ENCODE measurements at regions not wholly inside any gene's neighbourhood (a gene's known extent, or its start where the extent isn't known, plus 50 kb on each side); places are given as distances from the start of the nearest gene placed in this dataset.

DNA sequence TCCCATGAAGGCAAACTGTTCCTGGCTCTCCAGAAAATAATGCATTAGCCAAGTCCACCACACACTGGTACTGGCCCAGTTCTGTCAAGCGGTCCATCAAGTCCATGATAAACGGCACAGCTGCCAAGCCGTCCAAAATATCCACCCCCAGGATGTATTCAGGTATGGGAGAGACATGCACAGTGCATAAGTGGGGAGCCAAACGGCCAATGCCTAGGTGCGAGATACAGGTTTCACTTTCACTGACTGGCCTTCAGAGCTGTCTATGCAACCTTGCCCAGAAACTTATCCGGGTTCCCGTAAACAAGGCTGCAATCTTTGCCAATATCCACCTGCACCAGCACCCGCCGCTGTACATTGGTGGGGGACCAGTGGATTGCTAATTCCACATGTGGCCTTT is 795.8 kb downstream of the EFNA5 start:
- no peaks in the 10 kb centered on the region for H3K9me2 ChIP-seq (ENCODE audit: insufficient read depth)
- no TSS peak for BruUV-seq (replicated peaks)
- TF ChIP-seq ZFX (IDR thresholded peaks at IDR 0.05) (no peak), CEBPB (IDR thresholded peaks at IDR 0.05; ENCODE audit: low read depth) (no peak), SIN3A (IDR thresholded peaks at IDR 0.05; ENCODE audit: low read depth) (no peak), SRF (IDR thresholded peaks at IDR 0.05; ENCODE audit: low read depth) (no peak), POLR2A (IDR thresholded peaks at IDR 0.05; ENCODE audit: borderline replicate concordance, extremely low read depth, insufficient read depth, insufficient read length) (no peak), FOSL1 (IDR thresholded peaks at IDR 0.05; ENCODE audit: low read depth) (no peak), YY1 (IDR thresholded peaks at IDR 0.05; ENCODE audit: extremely low read depth, insufficient replicate concordance, low read depth, low read length) (no peak), EZH2 (IDR thresholded peaks at IDR 0.05) (no peak)
- TF ChIP-seq, protein P1, sequence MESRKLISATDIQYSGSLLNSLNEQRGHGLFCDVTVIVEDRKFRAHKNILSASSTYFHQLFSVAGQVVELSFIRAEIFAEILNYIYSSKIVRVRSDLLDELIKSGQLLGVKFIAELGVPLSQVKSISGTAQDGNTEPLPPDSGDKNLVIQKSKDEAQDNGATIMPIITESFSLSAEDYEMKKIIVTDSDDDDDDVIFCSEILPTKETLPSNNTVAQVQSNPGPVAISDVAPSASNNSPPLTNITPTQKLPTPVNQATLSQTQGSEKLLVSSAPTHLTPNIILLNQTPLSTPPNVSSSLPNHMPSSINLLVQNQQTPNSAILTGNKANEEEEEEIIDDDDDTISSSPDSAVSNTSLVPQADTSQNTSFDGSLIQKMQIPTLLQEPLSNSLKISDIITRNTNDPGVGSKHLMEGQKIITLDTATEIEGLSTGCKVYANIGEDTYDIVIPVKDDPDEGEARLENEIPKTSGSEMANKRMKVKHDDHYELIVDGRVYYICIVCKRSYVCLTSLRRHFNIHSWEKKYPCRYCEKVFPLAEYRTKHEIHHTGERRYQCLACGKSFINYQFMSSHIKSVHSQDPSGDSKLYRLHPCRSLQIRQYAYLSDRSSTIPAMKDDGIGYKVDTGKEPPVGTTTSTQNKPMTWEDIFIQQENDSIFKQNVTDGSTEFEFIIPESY (IDR thresholded peaks at IDR 0.05; ENCODE audit: extremely low read depth, insufficient replicate concordance, low read length) = no peak
- TF ChIP-seq, protein P2, sequence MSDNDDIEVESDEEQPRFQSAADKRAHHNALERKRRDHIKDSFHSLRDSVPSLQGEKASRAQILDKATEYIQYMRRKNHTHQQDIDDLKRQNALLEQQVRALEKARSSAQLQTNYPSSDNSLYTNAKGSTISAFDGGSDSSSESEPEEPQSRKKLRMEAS (IDR thresholded peaks at IDR 0.05) = no peak
- H2AFZ ChIP-seq (ENCODE audit: low read depth, low read length, poor library complexity, severe bottlenecking) = no peak overlapping the region
- no peaks in the 10 kb centered on the region for H3K36me3 ChIP-seq (ENCODE audit: control insufficient read depth in 1 of 2, insufficient read depth in 2 of 2, low read length in 2 of 2)
- no peak overlapping the region for H3K9ac ChIP-seq (ENCODE audit: low read length)
- POLR2A ChIA-PET = no interaction called here
- DNase-seq (ENCODE audit: low read depth, low spot score) (no peak), ATAC-seq (no peak)
- no peaks in the 10 kb centered on the region for H3K27me3 ChIP-seq (ENCODE audit: insufficient read depth, low read length)
- no peaks in the 10 kb centered on the region for H3K4me1 ChIP-seq (ENCODE audit: control insufficient read depth in 1 of 2, insufficient read depth in 2 of 2, low read length in 2 of 2)
- RAD21 ChIA-PET (ENCODE audit: low non-redundant PET in 1 of 2, low total read pairs in 2 of 2, uncharacterized antibody in 2 of 2, unreplicated experiment in 2 of 2) = no interaction called here
- H3K4me3 ChIP-seq (replicated peaks in 1 of 2; ENCODE audit: low read depth in 1 of 2, low read length in 2 of 2) = no peak overlapping the region
- H3K9me3 ChIP-seq (ENCODE audit: control insufficient read depth in 1 of 2, insufficient read depth in 1 of 2, low read depth in 1 of 2, low read length in 2 of 2) = peaks cover 3 to 5% of the 10 kb centered on the region in 2 experiments; a peak in 1 of 4 replicates
- H3K4me2 ChIP-seq (ENCODE audit: low read length) = no peak overlapping the region
- intact Hi-C loops (cut with micrococcal nuclease) = no loop called here
- CTCF ChIA-PET = no interaction called here
- no peak overlapping the region for H3K27ac ChIP-seq (ENCODE audit: low read depth, low read length)
- no peaks in the 10 kb centered on the region for H3K79me2 ChIP-seq (ENCODE audit: insufficient read depth, low read length)
- H4K20me1 ChIP-seq (ENCODE audit: insufficient read depth) = no peaks in the 10 kb centered on the region

GRCh38 chr5:106874531-106874930 is 796.2 kb downstream of the EFNA5 start:
- CTCF ChIA-PET = no interaction called here
- TF ChIP-seq RAD21 (IDR thresholded peaks at IDR 0.05; ENCODE audit: low read depth) = no peak
- TF ChIP-seq FOSL1 (IDR thresholded peaks at IDR 0.05; ENCODE audit: low read depth) = no peak
- no peak for TF ChIP-seq POLR2AphosphoS5 (IDR thresholded peaks at IDR 0.05; ENCODE audit: low read depth, low read length)
- TF ChIP-seq, protein P1 (IDR thresholded peaks at IDR 0.05; ENCODE audit: extremely low read depth, insufficient replicate concordance, low read length) = no peak
- TF ChIP-seq ZNF274 (IDR thresholded peaks at IDR 0.05; ENCODE audit: low read depth, low read length) = no peak
- TF ChIP-seq CEBPB (IDR thresholded peaks at IDR 0.05; ENCODE audit: low read depth) = no peak
- no peak for TF ChIP-seq SRF (IDR thresholded peaks at IDR 0.05; ENCODE audit: low read depth)
- no peak for TF ChIP-seq ZFX (IDR thresholded peaks at IDR 0.05)
- TF ChIP-seq SIN3A (IDR thresholded peaks at IDR 0.05; ENCODE audit: low read depth) = no peak
- Histone ChIP-seq H3K27ac (ENCODE audit: low read depth, low read length) (no peak overlapping the region), H4K20me1 (ENCODE audit: insufficient read depth) (no peaks in the 10 kb centered on the region), H3K27me3 (ENCODE audit: insufficient read depth, low read length) (no peaks in the 10 kb centered on the region), H3K9me2 (ENCODE audit: insufficient read depth) (no peaks in the 10 kb centered on the region), H3K9me3 (ENCODE audit: control insufficient read depth in 1 of 2, insufficient read depth in 1 of 2, low read depth in 1 of 2, low read length in 2 of 2) (peaks cover 3 to 5% of the 10 kb centered on the region in 2 experiments; a peak in 1 of 4 replicates), H3K9ac (ENCODE audit: low read length) (no peak overlapping the region), H3K4me1 (ENCODE audit: control insufficient read depth in 1 of 2, insufficient read depth in 2 of 2, low read length in 2 of 2) (no peaks in the 10 kb centered on the region), H2AFZ (ENCODE audit: low read depth, low read length, poor library complexity, severe bottlenecking) (no peak overlapping the region), H3K36me3 (ENCODE audit: control insufficient read depth in 1 of 2, insufficient read depth in 2 of 2, low read length in 2 of 2) (no peaks in the 10 kb centered on the region), H3K4me2 (ENCODE audit: low read length) (no peak overlapping the region), H3K79me2 (ENCODE audit: insufficient read depth, low read length) (no peaks in the 10 kb centered on the region), H3K4me3 (replicated peaks in 1 of 2; ENCODE audit: low read depth in 1 of 2, low read length in 2 of 2) (no peak overlapping the region)
- POLR2A ChIA-PET = no interaction called here
- DNase-seq (ENCODE audit: low read depth, low spot score) (no peak), ATAC-seq (no peak)
- BruUV-seq (replicated peaks) = no TSS peak
- intact Hi-C loops (cut with micrococcal nuclease) = no loop called here
- RAD21 ChIA-PET (ENCODE audit: low non-redundant PET in 1 of 2, low total read pairs in 2 of 2, uncharacterized antibody in 2 of 2, unreplicated experiment in 2 of 2) = no interaction called here

Measured in HCT116 (cell line).